ENCODE measurements at regions not wholly inside any gene's neighbourhood (a gene's known extent, or its start where the extent isn't known, plus 50 kb on each side); places are given as distances from the start of the nearest gene placed in this dataset.

DNA sequence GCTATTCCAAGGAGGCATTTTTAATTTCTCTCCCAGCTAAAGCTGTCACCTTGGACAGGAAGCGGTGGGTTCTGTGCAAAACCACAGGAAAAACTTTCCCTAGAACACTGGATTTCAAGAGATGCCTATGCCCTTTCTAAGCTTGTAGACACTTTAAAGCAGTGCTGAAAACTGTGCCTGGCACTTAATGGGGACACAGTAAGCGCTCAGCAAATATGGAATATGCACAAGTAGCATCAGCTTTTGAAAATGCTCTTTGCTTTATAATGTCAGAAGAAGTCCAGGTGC is 50.9 kb upstream of the TARBP1 start:
- no peak for DNase-seq (ENCODE audit: low read depth)

DNA sequence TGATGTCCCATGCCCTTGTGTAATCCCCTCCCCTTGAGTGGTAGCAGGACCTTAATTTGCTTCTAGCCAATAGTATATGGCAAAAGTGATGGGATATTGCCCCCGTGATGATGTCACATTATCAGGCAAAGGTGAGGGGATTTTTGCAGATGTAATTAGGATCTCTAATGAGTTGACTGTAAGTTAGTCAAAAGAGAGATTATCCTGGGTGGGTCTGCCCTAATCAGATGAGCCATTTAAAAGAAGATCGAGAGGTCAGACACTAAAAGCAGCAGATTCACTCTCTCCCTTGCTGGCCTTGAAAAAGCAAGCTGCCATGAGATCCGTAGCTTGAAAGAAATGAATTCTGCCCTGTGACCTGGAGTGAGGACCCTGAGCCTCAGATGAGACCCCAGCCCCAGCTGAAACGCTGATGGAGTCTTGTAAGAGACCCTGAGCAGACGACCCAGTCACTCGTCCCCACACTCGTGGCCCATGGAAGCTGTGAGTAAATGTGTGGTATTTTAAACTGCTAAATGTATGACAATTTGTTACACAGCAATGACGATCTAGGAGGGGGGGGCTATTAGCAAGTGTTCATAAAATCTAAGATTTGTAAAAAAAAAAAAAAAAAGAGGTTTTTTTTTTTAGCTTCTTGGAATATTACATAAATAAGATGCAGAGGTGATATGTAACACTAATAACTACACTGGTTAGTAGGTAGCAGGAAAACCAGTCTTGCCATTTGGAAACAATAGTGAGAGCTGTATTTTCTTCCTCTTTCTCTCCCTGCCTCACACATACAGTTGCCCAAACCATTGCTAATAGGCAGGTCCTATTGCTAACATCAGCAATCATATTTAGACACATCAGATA is 50.3 kb upstream of the TARBP1 start:
- TF ChIP-seq MYC (IDR thresholded peaks at IDR 0.05; ENCODE audit: low read depth, low read length) (no peak), CTCF (IDR thresholded peaks at IDR 0.05; ENCODE audit: low read depth, low read length) (no peak)
- H3K4me3 ChIP-seq (ENCODE audit: low read depth, low read length) = no peak overlapping the region
- DNase-seq (ENCODE audit: low read depth) = peak; percentile 63

More for the DNA sequence above, 50.9 kb upstream of the TARBP1 start:
- TF ChIP-seq CTCF (IDR thresholded peaks at IDR 0.05; ENCODE audit: low read depth, low read length) (no peak), MAX (IDR thresholded peaks at IDR 0.05; ENCODE audit: low read depth, low read length) (no peak), POLR2A (IDR thresholded peaks at IDR 0.05; ENCODE audit: extremely low read depth, insufficient read length) (no peak)
- H3K4me3 ChIP-seq (ENCODE audit: low read depth, low read length) = no peak overlapping the region
